ENCODE measurements at regions not wholly inside any gene's neighbourhood (a gene's known extent, or its start where the extent isn't known, plus 50 kb on each side); places are given as distances from the start of the nearest gene placed in this dataset.

DNA sequence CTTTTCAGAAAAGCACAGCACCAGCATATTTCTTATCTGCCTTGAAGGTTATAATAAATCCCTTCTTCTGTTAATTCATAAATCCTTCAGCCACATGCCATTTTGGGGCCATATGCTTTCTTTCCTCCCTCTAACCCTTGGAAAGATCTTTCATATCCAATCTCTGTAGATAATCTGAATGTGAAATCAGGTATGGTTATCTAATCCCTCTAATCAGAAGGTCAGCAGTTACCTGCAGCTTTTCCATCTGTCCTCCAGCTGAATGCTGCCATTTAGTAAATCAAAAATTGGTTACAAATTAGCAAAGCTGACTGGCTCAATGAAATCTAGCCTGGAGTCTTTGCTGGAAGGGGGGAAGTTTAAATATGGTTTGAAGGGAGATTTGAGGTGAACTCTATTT is 230.5 kb downstream of the PIK3C3 start:
- TF ChIP-seq, protein P1, sequence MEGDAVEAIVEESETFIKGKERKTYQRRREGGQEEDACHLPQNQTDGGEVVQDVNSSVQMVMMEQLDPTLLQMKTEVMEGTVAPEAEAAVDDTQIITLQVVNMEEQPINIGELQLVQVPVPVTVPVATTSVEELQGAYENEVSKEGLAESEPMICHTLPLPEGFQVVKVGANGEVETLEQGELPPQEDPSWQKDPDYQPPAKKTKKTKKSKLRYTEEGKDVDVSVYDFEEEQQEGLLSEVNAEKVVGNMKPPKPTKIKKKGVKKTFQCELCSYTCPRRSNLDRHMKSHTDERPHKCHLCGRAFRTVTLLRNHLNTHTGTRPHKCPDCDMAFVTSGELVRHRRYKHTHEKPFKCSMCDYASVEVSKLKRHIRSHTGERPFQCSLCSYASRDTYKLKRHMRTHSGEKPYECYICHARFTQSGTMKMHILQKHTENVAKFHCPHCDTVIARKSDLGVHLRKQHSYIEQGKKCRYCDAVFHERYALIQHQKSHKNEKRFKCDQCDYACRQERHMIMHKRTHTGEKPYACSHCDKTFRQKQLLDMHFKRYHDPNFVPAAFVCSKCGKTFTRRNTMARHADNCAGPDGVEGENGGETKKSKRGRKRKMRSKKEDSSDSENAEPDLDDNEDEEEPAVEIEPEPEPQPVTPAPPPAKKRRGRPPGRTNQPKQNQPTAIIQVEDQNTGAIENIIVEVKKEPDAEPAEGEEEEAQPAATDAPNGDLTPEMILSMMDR (conservative IDR thresholded peaks at IDR 0.05): no peak
- TF ChIP-seq EZH2 (IDR thresholded peaks at IDR 0.05; ENCODE audit: low read depth): no peak
